Neuron (in vitro differentiated cells): ENCODE measurements at regions not wholly inside any gene's neighbourhood (a gene's known extent, or its start where the extent isn't known, plus 50 kb on each side); places are given as distances from the start of the nearest gene placed in this dataset.
"Not testable (repeated sequence)": the region's sequence is repeated elsewhere in the genome, so short reads cannot be mapped to it uniquely, and the experiment has no call there.

Source experiments
- H2AFZ ChIP-seq: one replicate; pipeline ENCODE4 v1.6.1; 2013; ENCODE audit warnings: low read depth, mild to moderate bottlenecking, inconsistent platforms, low read length, moderate library complexity
- H3K27me3 ChIP-seq: one replicate; pipeline ENCODE4 v1.6.1; 2013; ENCODE audit warnings: low read length; ENCODE audit not compliant: insufficient read depth
- H3K36me3 ChIP-seq: one replicate; pipeline ENCODE4 v1.6.1; 2013; ENCODE audit warnings: low read length; ENCODE audit not compliant: insufficient read depth
- H3K4me1 ChIP-seq: one replicate; pipeline ENCODE4 v1.6.1; 2013; ENCODE audit warnings: low read length; ENCODE audit not compliant: insufficient read depth
- H3K4me3 ChIP-seq: 2 replicates; pipeline ENCODE4 v1.5.1; 2013; ENCODE audit warnings: mild to moderate bottlenecking, low read length, moderate library complexity
- H3K9me3 ChIP-seq: one replicate; pipeline ENCODE4 v1.6.1; 2013; ENCODE audit warnings: low read length

DNA sequence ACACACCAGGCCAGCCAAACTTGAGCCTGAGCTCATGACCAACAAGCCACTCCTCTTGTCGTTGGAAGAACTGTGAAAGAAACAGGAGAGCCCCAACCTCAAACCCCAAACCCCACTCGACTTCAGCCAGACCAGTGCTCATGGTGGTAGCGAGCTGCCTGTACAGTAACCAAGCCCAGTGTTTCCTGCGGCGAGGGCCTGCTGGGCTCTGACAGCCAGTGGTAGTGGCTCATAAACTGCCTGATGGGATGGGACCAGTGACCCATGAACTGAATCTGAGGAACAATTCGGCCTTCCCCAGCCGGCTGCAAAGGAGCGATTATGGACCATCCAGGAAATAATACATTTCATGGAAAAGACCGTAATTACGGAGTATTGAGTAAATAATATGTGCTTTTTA lies 191.9 kb downstream of the RPS24 start:
- H3K4me3 ChIP-seq: no peak overlapping the region
- no peaks in the 10 kb centered on the region for H3K36me3 ChIP-seq
- no peaks in the 10 kb centered on the region for H3K4me1 ChIP-seq
- no peak overlapping the region for H2AFZ ChIP-seq
- H3K27me3 ChIP-seq: peaks cover 3% of the 10 kb centered on the region
- no peaks in the 10 kb centered on the region for H3K9me3 ChIP-seq

DNA sequence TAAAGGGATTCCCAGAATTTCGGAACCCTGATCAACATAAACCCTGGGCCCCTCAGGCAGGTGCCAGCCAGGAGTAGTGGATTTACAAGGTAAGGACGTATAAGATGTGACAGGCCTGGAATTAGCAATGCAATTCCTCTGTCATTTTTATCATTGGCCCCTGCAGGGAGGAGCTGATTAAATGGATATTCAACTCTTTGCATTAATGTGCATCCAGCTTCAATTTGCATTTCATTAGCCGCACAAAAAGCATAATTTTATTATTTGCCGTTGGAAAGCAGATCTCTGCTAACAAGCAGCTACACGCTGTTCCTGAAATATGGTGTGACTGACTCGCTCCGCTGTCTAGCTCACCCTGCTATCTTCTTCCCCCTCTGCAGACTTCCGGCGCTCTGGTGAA lies 195.8 kb downstream of the RPS24 start:
- H3K4me3 ChIP-seq: no peak overlapping the region
- H3K9me3 ChIP-seq: no peaks in the 10 kb centered on the region
- H2AFZ ChIP-seq: no peak overlapping the region

DNA sequence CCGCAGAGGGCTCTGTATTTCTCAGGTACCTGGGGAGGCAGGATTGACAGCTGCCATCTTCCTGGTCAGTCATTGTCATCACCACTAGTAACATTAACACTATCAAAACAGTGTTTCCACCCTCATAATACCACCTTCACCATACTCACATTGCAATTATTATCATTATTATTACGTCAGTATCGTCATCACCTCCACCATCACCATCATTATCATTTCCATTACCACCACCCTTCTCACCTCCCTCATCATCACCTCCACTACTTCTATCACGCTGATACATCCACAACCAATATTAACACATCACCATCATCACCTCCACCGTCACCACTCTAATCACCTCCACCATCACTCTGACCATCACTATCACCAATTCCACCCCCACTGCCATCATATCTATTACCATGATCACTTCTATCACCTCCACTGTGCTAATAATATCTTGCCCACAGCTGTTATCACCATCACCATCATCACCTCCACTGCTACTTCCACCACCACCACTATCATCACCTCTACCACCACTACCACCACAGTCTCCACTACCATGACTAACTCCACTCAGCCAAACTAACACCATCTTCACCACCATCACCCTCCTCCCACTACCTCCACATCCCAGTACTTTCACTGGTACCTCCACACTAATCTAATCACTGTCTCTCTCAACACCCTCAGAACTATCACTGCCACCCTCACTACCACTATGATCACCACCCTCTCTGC lies 196.4 kb downstream of the RPS24 start:
- no peaks in the 10 kb centered on the region for H3K36me3 ChIP-seq
- no peak overlapping the region for H3K4me3 ChIP-seq
- no peaks in the 10 kb centered on the region for H3K4me1 ChIP-seq
- H2AFZ ChIP-seq: no peak overlapping the region
- H3K9me3 ChIP-seq: no peaks in the 10 kb centered on the region
- H3K27me3 ChIP-seq: peaks cover 3% of the 10 kb centered on the region

More for the DNA sequence above, 195.8 kb downstream of the RPS24 start:
- Histone ChIP-seq H3K27me3 (peaks cover 3% of the 10 kb centered on the region), H3K36me3 (no peaks in the 10 kb centered on the region), H3K4me1 (no peaks in the 10 kb centered on the region)

DNA sequence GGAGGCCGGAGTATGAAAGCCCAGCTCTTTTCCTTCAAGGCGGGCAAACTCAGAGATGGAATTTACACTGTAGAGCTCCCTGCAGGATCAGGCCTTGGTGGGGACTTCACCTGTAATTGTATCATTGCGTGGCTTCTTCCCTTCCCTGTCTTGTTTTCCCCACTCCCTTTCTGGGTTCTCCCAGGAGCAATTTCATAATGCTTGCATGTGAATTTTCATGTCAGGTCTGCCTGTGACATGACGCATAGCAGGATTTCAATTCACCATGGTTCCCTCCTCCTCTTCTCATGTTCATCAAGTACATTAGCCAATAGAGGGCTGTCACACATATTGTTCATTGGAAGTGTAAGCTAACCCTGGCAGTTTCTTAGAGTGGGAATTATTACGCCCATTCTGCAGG lies 197.7 kb downstream of the RPS24 start:
- Histone ChIP-seq H3K4me3 (no peak overlapping the region), H3K4me1 (peaks cover 3% of the 10 kb centered on the region), H2AFZ (no peak overlapping the region), H3K27me3 (peaks cover 2% of the 10 kb centered on the region), H3K9me3 (no peaks in the 10 kb centered on the region), H3K36me3 (no peaks in the 10 kb centered on the region)

DNA sequence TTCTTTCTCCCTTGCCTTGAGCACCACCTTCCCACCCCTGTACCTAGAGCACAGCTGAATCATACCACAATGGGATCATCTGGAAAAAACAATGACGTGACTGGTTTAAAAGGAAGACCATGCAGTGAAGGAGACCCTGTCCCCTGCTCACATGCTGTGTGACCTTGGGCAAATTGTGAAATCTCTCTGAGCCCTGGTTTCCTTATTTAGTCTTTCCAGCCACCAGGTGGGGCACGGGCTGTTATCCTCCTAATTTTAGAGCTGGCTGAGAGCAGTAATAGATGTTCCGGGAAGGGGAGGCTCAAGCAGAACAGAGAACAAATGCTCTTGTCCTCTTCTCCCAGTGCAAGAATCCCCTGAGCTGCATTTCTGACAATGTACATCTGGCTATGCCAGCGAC lies 198.3 kb downstream of the RPS24 start:
- Histone ChIP-seq H3K4me3 (no peak overlapping the region), H3K27me3 (no peaks in the 10 kb centered on the region), H3K4me1 (peaks cover 9% of the 10 kb centered on the region), H3K36me3 (no peaks in the 10 kb centered on the region), H2AFZ (no peak overlapping the region), H3K9me3 (no peaks in the 10 kb centered on the region)

DNA sequence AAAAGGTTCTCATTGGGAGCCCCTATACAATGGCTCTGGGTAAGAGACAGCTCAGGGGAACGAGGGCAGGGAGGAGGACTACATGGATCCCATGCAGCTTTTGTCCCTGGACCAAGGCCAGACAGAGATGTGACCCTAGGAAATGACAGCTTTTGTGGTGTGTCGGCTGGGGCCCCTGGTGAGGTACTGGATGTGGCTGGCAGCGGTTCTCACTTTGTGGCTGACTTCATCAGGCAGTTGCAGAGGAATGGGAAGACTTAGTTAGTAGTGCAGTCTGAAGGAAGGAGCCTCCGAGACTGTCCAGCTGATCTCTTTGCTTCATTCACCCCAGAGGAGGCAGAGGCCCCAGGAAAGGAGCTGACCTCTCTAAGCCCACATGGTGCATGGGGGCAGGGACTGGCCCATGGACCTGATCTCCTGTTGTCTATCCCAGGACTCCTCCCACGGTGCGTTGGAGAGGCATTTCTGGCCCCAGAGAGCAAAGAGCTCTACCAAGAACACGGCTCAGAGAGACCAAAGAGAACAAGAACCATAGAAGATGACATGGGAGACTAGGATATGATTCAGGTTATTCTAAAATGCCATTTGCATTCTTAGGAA lies 202.9 kb downstream of the RPS24 start:
- Histone ChIP-seq H3K27me3 (no peaks in the 10 kb centered on the region), H3K4me3 (no peak overlapping the region), H3K4me1 (peaks cover 10% of the 10 kb centered on the region), H3K9me3 (no peaks in the 10 kb centered on the region), H3K36me3 (no peaks in the 10 kb centered on the region), H2AFZ (no peak overlapping the region)

DNA sequence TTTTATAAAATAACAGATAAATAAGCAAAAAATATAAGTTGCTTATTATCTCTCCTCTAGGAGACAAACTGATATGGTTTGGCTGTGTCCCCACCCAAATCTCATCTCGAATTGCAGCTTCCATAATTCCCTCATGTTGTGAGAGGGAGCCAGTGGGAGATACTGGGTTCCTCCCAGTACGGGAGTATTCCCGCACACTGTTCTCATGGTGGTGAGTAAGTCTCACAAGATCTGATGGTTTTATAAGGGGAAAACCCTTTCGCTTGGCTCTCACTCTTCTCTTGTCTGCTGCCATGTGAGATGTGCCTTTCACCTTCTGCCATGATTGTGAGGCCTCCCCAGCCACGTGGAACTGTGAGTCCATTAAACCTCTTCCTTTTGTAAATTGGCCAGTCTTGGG lies 204.3 kb downstream of the RPS24 start:
- H3K36me3 ChIP-seq, H3K4me3 ChIP-seq, H3K9me3 ChIP-seq, H3K27me3 ChIP-seq, H2AFZ ChIP-seq: not testable (repeated sequence)
- peaks cover 10% of the 10 kb centered on the region for H3K4me1 ChIP-seq

DNA sequence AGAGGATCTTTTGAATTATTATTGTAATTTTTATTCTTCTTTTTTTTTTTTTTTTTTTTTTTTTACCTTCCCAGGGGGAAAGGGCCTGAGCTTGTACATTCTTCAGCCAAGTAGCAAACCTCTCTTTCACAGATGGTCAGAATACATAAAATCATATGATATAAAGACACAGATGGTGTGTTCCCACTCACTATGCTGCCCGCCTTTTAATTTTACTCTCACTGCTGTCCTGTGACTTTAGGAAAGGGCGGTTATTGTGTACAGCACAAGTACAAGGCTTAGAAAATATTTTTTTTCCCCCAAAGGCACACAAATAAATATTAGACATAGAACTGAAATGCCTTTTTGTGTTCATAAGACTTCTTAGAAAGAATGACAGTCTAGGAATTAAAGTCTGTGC lies 213.6 kb downstream of the RPS24 start:
- H3K9me3 ChIP-seq: peaks cover 8% of the 10 kb centered on the region
- H3K4me1 ChIP-seq: no peaks in the 10 kb centered on the region
- H3K27me3 ChIP-seq: no peaks in the 10 kb centered on the region
- H3K4me3 ChIP-seq: no peak overlapping the region
- no peak overlapping the region for H2AFZ ChIP-seq
- H3K36me3 ChIP-seq: no peaks in the 10 kb centered on the region

DNA sequence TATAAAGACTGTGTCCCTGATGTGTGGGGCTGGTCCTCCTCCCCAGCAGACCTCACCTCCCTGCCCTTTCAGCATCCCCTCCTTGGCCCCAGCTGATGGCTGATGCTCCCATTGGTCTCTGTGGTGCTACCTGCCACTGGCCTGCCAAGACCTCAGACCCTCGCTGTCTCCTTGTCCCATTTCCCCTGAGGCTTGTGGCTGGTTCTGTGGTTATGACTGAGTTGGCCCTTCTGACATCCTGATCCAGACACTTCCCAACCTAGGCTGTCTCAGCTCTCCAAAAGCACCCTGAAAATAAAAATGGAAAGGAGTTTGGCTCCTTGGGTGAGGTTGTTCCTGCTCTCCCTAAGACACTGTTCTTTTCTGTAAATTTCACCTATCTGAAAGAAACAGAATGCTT lies 214.2 kb downstream of the RPS24 start:
- H2AFZ ChIP-seq: no peak overlapping the region
- no peak overlapping the region for H3K4me3 ChIP-seq
- H3K27me3 ChIP-seq: no peaks in the 10 kb centered on the region
- H3K4me1 ChIP-seq: no peaks in the 10 kb centered on the region
- no peaks in the 10 kb centered on the region for H3K36me3 ChIP-seq
- peaks cover 6% of the 10 kb centered on the region for H3K9me3 ChIP-seq

DNA sequence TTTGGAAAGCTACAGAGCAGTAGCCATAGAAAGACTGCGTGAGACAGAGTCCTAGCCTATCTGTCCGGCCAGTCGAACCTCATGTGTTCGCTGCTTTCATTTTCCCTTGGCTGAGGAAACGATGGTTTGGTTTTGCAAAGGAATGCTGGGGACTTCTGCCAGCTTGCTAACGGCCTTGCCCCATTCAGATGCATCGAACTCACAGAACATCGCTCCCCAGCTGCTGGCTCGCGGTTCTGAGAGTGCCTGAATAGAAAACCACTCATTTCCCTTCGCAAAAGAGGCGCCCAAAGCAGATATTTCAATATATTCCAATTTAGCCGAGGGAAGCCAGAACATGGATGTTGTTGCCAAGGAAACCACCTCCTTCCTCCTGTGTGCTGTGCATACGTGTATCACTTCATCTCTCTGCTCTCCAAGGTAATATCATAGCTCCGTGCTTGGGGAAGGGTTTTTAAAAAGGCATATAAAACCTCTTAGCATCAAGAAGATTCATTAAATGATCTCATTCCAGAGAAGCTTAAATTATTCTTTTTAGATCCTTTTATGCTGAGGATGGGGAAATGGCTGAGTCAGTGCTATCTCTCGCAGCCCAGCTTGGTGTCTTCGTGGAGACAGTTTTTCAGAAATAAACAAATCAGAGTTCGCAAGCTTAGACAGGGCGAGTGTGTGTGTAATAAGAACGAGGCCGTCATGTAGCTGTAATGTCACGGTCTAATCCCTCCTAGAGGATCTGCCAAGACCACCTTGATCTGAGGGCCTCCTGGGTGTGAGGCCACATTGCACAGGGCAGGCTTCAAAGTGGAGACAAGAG lies 215.2 kb downstream of the RPS24 start:
- H3K4me1 ChIP-seq: no peaks in the 10 kb centered on the region
- H3K36me3 ChIP-seq: no peaks in the 10 kb centered on the region
- no peaks in the 10 kb centered on the region for H3K9me3 ChIP-seq
- no peaks in the 10 kb centered on the region for H3K27me3 ChIP-seq
- no peak overlapping the region for H3K4me3 ChIP-seq
- no peak overlapping the region for H2AFZ ChIP-seq

DNA sequence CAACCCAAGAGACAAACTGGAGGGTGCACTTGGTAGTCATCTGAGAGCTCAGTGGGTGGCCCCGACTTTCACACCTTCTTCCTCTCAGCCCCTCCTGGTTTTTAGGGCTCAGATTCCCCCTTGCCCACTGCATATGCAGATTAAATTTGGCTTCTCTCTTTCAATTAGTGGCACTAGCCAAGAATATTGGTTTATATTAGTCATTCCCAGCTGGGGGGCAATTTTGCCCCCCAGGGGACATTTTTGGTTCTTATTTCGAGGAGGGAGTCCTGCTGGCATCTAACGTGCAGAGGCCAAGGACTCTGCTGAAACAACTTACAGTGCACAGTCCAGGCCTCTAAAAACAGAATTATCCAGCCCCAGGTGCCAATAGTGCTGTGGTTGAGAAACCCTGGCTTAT lies 216.0 kb downstream of the RPS24 start:
- Histone ChIP-seq H3K9me3 (no peaks in the 10 kb centered on the region), H3K4me3 (no peak overlapping the region), H3K4me1 (no peaks in the 10 kb centered on the region), H3K27me3 (no peaks in the 10 kb centered on the region), H2AFZ (no peak overlapping the region), H3K36me3 (no peaks in the 10 kb centered on the region)

DNA sequence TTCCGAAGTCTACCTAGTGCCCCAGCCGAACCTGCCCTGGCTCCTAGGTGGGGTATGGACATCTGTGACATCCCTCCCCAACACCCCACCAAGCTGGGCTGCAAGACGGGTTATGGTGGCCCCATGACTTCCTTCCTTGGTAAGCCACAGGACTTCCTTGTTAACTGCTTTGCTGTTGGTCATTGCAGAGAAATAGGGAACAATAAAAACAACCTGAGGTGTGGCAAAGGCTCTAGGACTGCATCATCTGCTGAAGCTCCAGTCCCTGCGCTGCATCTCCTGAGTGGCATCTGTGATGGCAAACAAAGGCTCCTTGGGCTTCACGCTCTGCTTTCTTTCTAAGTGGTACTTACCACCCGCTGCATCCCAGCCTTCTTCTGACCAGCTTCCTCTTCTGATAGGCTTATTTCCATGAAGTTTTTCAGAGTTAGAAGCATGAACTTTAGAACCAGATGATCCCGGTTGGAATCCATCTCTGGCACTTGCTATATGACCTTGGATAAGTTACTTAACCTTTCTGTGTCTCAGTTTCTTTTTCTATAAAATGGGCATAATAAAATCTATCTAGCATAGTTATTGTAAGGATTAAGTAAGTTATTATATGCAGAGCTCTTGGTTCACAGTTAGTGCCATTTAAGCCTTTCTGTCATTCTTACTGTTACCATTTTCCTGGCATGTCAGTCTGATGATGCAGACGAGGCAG lies 216.8 kb downstream of the RPS24 start:
- Histone ChIP-seq H3K36me3 (no peaks in the 10 kb centered on the region), H3K9me3 (no peaks in the 10 kb centered on the region), H3K4me1 (no peaks in the 10 kb centered on the region), H2AFZ (no peak overlapping the region), H3K4me3 (no peak overlapping the region), H3K27me3 (no peaks in the 10 kb centered on the region)

DNA sequence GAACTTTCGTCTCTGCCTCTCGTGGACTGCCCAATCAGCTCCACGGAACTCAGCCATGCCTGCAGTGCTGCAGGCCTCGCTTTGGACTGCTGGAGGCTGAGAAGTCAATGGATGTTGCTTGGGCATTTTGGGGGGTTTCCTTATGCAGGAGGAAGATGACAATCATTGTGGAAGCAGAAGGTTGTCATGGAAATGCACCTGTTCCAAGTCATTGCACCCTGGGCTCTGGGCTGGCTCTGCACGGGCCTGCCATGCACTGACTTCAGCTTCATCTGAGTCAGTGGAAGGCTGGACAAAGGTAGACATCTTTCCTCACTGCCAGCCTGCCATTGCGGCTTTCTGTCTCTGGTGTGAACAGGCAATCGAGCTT lies 217.3 kb downstream of the RPS24 start:
- peaks cover 3% of the 10 kb centered on the region for H3K4me1 ChIP-seq
- H3K27me3 ChIP-seq: no peaks in the 10 kb centered on the region
- no peaks in the 10 kb centered on the region for H3K9me3 ChIP-seq
- no peaks in the 10 kb centered on the region for H3K36me3 ChIP-seq
- no peak overlapping the region for H2AFZ ChIP-seq
- H3K4me3 ChIP-seq: no peak overlapping the region
